Kidney epithelial cell (primary cell): ENCODE measurements at regions not wholly inside any gene's neighbourhood (a gene's known extent, or its start where the extent isn't known, plus 50 kb on each side); places are given as distances from the start of the nearest gene placed in this dataset.

Experiments used
- DNase-seq: peaks from one replicate; pipeline ENCODE4 v3.0.0-alpha.2; 2010; ENCODE audit warnings: low read depth
- H3K27me3 ChIP-seq: 2 replicates; pipeline ENCODE4 v1.6.0; 2011; ENCODE audit warnings: low read length; ENCODE audit not compliant: control insufficient read depth, insufficient read depth
- H3K36me3 ChIP-seq: 2 replicates; pipeline ENCODE4 v1.5.1; 2011; ENCODE audit warnings: low read length; ENCODE audit not compliant: control insufficient read depth, insufficient read depth
- H3K4me3 ChIP-seq: 2 replicates; pipeline ENCODE4 v1.5.1; 2011; ENCODE audit warnings: low read depth, mild to moderate bottlenecking, control low read depth, low read length
- TF ChIP-seq, protein P1 (sequence below): IDR thresholded peaks from 2 replicates; pipeline ENCODE4 v1.5.1; 2011; ENCODE audit warnings: mild to moderate bottlenecking, moderate library complexity, low read length, control low read depth, inconsistent platforms; ENCODE audit not compliant: insufficient read depth, poor library complexity, severe bottlenecking

DNA sequence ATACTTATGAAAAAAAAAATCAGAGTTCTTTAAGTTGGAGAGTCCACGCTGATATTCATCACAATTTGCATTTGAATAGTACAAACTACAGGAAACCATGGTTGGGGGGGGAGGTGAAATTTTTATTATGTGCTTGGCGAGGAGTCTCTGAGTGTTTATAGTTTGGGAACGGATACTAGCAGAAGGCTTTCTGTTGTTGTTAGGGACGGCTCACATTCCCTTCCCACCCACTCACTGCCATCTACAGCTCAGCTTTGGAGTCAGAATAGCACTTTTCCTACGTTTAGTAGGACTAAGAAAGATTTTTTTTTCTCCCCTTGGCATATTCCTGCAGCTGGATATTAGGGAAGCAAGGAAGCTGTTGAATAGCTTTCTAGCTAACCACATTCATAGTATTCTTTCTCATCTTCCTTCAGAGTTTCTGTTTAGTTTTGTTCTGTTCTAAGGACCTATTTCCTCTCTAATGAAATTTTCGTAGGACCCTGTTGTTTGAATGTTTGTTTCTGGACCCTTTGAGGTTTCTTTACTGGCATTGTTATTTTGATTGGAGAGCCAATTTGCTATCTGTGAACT, 235.1 kb upstream of the ZNF217 start:
- TF ChIP-seq, protein P1, sequence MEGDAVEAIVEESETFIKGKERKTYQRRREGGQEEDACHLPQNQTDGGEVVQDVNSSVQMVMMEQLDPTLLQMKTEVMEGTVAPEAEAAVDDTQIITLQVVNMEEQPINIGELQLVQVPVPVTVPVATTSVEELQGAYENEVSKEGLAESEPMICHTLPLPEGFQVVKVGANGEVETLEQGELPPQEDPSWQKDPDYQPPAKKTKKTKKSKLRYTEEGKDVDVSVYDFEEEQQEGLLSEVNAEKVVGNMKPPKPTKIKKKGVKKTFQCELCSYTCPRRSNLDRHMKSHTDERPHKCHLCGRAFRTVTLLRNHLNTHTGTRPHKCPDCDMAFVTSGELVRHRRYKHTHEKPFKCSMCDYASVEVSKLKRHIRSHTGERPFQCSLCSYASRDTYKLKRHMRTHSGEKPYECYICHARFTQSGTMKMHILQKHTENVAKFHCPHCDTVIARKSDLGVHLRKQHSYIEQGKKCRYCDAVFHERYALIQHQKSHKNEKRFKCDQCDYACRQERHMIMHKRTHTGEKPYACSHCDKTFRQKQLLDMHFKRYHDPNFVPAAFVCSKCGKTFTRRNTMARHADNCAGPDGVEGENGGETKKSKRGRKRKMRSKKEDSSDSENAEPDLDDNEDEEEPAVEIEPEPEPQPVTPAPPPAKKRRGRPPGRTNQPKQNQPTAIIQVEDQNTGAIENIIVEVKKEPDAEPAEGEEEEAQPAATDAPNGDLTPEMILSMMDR, result peak; percentile 3
- Histone ChIP-seq H3K36me3 (no peaks in the 10 kb centered on the region), H3K27me3 (no peaks in the 10 kb centered on the region), H3K4me3 (no peak overlapping the region)
- peak; percentile 57 for DNase-seq

- Histone ChIP-seq H3K36me3 (no peaks in the 10 kb centered on the region), H3K4me3 (no peak overlapping the region), H3K27me3 (no peaks in the 10 kb centered on the region)
- TF ChIP-seq, protein P1, result no peak
- peak; percentile 95 for DNase-seq
These were observed 234.5 kb upstream of the ZNF217 start for GRCh38 chr20:53828088-53828681.

GRCh38 chr20:53827292-53828087, 233.9 kb upstream of the ZNF217 start:
- TF ChIP-seq, protein P1, result no peak
- H3K36me3 ChIP-seq, result no peaks in the 10 kb centered on the region
- DNase-seq, result no peak
- H3K4me3 ChIP-seq, result no peak overlapping the region
- no peaks in the 10 kb centered on the region for H3K27me3 ChIP-seq

DNA sequence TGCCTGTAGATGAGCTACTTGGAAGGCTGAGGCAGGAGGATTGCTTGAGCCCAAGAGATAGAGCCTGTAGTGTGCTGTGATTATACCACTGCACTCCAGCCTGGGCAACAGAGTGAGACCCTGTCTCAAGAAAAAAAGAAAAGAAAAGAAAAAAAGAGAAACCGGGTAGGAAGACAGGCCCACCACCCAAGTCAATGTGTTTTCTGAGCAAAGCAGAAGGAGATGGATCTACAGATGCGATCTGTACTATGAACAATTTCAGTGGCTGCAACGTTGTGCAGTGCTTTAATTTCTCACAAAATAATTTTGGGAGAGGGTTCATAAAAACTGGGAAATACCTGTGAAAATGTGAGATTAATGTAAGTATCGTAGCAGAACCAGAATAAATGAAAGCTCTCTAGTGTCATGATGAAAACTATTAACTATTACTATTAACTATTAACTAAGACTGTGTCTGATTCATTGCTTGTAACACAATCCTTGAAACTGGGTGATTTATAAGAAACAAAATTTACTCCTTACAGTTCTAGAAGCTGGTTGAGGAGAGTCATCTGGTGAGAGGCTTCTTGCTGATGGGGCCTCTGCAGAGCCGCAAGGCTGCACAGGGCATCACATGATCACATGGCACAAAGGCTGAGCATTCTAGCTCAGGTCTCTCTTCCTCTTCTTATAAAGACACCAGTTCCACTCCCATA, 233.1 kb upstream of the ZNF217 start:
- Histone ChIP-seq H3K4me3 (no peak overlapping the region), H3K36me3 (no peaks in the 10 kb centered on the region), H3K27me3 (no peaks in the 10 kb centered on the region)
- TF ChIP-seq, protein P1, result no peak
- peak; percentile 91 for DNase-seq

GRCh38 chr20:53826090-53826489, 232.5 kb upstream of the ZNF217 start:
- TF ChIP-seq, protein P1, result no peak
- Histone ChIP-seq H3K27me3 (no peaks in the 10 kb centered on the region), H3K4me3 (no peak overlapping the region), H3K36me3 (no peaks in the 10 kb centered on the region)
- no peak for DNase-seq
